IPS-NIHi11 (cell line): ENCODE measurements at regions not wholly inside any gene's neighbourhood (a gene's known extent, or its start where the extent isn't known, plus 50 kb on each side); places are given as distances from the start of the nearest gene placed in this dataset.
A peak's percentile ranks its signal among the peaks of the same experiment; 100 is the strongest.
"Not testable (repeated sequence)": the region's sequence is repeated elsewhere in the genome, so short reads cannot be mapped to it uniquely, and the experiment has no call there.

Experiments
- DNase-seq: peaks from one replicate; pipeline ENCODE4 v3.0.0; 2012; ENCODE audit warnings: mixed read lengths, low spot score

DNA sequence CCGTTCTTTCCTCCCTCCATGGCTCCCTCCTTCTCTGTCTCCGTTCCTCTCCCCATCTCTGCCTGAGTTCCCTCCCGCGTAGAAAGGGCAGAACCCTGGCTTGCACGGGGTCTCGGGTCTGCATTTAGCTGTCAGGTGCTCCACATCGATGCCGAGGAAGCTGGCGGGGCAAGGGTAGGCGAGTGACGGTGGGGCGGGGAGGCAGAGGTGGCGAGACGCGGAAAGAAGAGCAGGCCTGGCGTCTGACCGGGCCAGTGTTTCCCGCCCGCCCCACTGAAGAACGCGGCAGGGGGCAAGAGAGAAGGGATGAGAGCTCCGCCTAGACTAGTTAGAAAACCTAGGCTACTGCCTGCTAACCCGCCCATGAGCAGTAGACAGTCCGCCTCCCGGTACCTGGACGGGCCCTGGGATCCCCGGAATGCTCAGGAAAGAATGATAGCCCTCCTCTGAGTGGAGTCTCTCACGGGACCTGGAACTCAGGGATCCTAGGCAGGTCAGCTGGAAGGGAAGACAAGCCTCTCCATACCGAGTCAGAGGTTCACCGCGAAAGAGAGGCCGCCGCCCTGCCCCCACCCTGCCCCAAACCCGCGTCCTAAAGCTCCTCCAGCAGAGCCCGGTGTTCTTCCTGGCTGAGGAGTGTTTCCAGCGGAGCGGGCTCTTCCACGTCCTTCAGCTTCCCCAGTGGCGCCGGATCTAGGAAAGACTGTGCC, 357.9 kb upstream of the DEFB115 start:
- not testable (repeated sequence) for DNase-seq

DNA sequence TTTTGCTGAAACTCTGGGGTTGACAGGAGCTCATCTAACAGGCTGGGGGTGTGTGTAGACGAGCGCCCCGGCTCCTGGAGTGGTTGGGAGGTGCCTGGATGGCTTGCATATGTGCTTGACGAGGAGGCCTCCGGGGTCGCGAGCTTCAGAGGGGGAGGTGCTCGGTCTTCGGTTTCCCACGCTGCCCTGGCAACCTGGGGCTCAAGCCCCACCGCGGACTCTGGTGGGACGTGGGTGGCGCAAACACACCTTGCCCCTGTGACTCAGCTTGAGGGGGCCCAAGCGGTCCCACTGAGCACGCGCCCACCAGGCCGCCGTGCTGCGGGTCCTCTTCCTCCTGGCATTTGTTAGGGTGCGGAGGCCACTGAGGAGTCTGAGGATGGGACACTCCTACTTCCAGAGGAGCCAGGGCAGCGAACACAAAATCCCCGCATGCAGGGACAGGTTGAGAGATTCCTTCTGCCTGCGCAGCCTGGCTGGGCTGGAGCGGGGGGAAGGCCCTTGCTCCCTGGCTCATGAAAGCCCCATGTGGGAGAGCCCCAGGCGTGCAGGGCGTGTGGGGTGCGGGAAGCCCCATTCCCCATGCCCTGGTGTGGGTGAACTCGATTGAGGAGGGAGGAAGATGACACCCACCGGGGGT, 357.3 kb upstream of the DEFB115 start:
- DNase-seq: not testable (repeated sequence)

- DNase-seq: not testable (repeated sequence)
Observed at GRCh38 chr20:30905231-30905630, 352.2 kb upstream of the DEFB115 start.

DNA sequence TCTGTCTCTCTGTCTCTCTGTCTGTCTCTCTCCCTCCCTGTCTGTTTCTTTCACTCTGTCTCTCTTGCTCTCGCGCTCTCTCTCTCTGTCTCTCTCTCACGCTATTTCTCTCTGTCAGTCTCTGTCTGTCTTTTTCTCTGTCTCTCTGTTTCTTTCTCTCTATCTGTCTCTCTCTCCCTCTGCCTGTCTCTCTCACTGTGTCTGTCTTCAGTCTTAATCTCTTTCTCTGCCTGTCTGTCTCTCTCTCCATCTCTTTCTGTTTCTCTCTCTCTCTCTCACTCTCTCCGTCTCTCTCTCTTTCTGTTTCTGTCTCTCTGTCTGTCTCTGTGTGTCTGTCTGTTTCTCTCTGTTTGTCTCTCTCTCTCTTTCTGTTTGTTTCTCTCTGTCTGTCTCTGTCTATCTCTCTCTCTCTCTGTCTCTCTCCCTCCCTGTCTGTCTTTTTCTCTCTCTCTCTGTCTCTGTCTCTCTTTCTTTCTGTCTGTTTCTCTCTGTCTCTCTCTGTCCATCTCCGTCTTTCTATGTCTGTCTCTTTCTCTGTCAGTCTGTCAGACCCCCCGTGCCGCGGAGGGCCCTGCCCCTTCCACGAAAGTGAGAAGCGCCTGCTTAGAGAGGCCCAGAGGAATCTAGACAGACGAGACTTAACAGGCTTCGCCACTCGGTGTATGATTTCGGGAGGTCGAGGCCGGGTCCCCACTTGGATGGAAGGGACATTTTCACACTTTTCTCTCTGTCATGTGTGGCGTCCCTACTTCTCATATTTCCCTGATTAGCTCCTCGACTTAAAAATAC, 346.3 kb upstream of the DEFB115 start:
- no peak for DNase-seq

DNA sequence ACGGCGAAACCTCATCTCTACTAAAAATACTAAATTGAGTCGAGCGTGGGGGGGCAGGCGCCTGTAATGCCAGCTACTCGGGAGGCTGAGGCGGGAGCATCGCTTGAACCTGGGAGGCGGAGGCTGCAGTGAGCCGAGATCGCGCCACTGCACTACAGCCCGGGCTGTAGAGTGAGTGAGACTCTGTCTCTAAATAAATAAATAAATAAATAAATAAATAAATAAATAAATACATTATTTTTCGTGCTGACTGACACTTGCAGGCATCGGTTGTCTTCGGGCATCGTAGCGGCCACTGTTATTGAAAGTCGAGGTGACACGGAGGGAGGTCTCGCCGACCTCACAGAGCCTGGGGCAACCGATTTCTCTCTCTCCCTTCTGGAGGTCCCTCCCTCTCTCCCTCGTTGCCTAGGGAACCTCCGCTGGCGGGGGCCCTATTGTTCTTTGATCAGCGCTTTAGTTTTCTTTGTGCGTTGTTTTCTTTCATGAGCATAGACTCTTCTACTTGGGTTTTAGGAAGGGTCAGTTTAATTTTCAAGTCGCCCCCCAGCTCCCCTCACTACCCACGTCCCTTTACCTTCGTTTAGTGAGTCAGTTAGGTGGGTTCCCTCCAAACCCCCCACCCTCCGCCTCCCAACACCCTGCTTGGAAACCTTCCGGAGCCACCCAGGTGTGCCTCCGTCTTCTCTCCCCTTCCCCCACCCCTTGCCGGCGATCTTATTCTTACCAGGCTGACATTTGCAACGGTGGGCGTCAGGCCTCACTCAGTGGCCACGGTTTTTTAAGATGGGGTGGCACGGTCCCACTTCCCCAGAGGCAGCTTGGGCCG, 345.4 kb upstream of the DEFB115 start:
- DNase-seq: peak; percentile 16

GRCh38 chr20:30912661-30913026, 344.8 kb upstream of the DEFB115 start:
- not testable (repeated sequence) for DNase-seq

GRCh38 chr20:30916404-30916803, 341.1 kb upstream of the DEFB115 start:
- not testable (repeated sequence) for DNase-seq

- no peak for DNase-seq
Observed at GRCh38 chr20:30919514-30920188, 337.8 kb upstream of the DEFB115 start.

DNA sequence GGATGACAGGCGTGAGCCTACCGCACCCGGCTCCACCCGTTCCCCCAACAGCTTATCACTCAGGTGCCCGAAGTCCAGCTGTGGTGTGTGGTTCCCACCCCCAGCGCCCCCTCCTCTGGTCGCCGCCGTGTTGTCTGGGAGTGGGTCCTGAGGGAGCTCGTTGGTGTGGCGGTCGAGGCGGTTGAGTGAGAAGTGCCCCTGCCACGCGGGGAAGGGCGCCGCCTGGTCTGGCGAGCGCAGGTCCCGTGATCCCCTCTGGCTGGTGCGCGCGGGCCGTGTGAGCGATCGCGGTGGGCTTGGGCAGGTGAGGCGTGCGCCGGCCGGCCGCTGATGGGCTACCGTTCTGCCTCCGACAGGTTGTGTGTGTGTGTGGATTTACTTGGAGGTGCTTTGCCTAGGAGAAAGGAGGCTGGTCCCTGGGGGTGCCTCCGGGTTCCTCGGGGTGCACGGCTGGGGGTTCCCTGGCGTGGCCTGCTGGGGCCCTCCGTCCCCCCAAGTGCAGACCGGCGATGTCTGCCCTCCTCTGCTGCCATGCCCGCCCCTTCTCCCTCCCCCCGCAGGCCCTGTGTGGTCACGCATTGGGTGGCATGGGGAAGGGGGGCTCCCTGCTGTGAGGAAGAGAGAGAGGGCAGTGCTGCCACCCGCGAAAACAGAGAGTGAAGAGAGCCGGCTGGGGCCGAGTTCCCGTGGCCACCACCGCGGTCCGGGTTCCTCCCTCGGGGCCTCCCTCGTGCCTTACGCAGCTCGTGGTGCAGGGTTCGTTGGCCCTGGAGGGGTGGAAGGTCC, 336.0 kb upstream of the DEFB115 start:
- no peak for DNase-seq

DNA sequence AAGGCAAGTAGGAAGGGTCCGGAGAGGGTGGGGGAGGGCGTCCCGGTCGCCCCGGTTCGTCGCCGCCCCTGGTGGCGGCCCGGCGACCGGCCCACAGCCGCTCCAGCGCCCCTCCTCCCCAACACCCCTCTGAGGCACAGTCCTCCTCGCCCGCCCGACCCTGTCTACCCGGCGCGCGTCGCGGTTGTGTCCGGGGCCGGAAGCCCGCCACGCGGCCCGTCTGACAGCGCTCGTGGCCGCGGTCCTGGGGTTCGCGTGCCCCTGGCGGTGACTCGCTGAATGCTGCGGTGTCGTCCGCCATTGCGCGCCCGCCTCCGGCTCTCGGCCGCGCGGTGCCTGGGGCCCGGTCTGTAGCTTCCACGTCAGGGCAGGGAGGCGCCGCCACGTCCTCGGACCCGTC, 335.3 kb upstream of the DEFB115 start:
- DNase-seq: peak; percentile 16

DNA sequence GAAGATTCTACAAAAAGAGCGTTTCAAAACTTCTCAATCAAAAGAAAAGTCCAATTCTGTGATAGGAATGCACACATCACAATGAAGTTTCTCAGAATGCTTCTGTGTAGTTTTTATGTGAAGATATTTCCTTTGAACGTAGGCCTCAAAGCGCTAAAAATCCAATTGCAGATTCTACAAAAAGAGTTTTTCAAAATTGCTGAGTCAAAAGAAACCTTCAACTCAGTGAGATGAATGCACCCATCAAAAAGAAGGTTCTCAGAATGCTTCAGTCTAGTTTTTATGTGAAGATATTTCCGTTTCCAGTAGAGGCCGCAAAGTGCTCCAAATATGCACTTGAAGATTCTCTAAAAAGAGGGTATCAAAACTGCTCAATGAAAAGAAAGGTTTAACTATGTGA, 319.7 kb upstream of the DEFB115 start:
- DNase-seq: no peak

- DNase-seq: no peak
Observed at GRCh38 chr20:30949761-30950160, 307.7 kb upstream of the DEFB115 start.

GRCh38 chr20:30951088-30951487, 306.4 kb upstream of the DEFB115 start:
- DNase-seq: not testable (repeated sequence)

DNA sequence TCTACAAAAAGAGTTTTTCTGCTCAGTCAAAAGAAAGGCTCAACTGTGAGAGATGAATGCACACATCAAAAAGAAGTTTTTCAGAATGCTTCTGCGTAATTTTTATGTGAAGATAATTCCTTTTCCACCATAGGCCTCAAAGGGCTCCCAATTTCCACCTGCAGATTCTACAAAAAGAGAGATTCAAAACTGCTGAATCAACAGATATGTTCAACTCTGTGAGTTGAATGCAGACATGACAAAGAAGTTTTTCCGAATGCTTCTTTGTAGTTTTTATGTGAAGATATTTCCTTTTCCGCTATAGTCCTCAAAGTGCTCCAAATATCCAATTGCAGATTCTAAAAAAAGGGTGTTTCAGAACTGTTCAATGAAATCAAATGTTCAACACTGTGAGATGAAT, 300.8 kb upstream of the DEFB115 start:
- not testable (repeated sequence) for DNase-seq

GRCh38 chr20:30959208-30959607, 298.3 kb upstream of the DEFB115 start:
- not testable (repeated sequence) for DNase-seq

DNA sequence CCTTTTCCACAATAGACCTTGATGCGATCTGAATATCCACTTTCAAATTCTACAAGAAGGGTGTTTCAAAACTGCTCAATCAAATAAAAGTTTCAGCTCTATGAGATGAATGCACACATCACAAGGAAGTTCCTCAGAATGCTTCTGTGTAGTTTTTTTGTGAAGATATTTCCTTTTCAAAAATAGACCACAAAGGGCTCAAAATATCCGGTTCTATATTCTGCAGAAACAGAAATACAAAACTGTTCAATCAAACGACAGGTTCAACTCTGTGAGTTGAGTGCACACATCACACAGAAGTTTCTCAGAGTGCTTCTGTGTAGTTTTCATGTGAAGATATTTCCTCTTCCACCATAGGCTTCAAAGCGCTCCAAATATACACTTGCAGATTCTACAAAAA, 293.9 kb upstream of the DEFB115 start:
- DNase-seq: no peak

DNA sequence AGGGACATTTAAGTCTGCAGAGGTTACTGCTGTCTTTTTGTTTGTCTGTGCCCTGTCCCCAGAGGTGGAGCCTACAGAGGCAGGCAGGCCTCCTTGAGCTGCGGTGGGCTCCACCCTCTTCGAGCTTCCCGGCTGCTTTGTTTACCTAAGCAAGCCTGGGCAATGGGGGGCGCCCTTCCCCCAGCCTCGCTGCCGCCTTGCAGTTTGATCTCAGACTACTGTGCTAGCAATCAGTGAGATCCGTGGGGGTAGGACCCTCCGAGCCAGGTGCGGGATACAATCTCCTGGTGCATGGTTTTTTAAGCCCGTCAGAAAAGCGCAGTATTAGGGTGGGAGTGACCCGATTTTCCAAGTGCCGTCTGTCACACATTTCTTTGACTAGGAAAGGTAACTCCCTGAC, 281.6 kb upstream of the DEFB115 start:
- not testable (repeated sequence) for DNase-seq

GRCh38 chr20:30985386-30985785, 272.1 kb upstream of the DEFB115 start:
- DNase-seq: no peak
